Skeletal muscle tissue (tissue), 3 donors: ENCODE measurements at regions not wholly inside any gene's neighbourhood (a gene's known extent, or its start where the extent isn't known, plus 50 kb on each side); places are given as distances from the start of the nearest gene placed in this dataset.

Experiments used
- H3K27ac ChIP-seq: one replicate; pipeline ENCODE4 v1.7.0; 2013; ENCODE audit warnings: mild to moderate bottlenecking, low read depth, low read length, inconsistent platforms
- H3K27me3 ChIP-seq, 3 donors: one replicate each; pipeline ENCODE4 v1.7.0; 2013; ENCODE audit warnings: low read length in 3 of 3; ENCODE audit not compliant: control insufficient read depth in 3 of 3, insufficient read depth in 3 of 3
- H3K36me3 ChIP-seq, 3 donors: one replicate each; pipeline ENCODE4 v1.7.0; 2013; ENCODE audit warnings: low read length in 3 of 3; ENCODE audit not compliant: control insufficient read depth in 3 of 3, insufficient read depth in 3 of 3
- H3K4me1 ChIP-seq, 3 donors: one replicate each; pipeline ENCODE4 v1.7.0; 2013; ENCODE audit warnings: low read length in 3 of 3, mild to moderate bottlenecking in 3 of 3; ENCODE audit not compliant: control insufficient read depth in 3 of 3, insufficient read depth in 3 of 3
- H3K4me3 ChIP-seq, 3 donors: one replicate each; pipeline ENCODE4 v1.7.0; 2013; ENCODE audit warnings: low read length in 3 of 3
- H3K9ac ChIP-seq, 3 donors: one replicate each; pipeline ENCODE4 v1.7.0; 2013; ENCODE audit warnings: low read length in 3 of 3, mild to moderate bottlenecking in 3 of 3, moderate library complexity in 2 of 3, low read depth in 1 of 3
- H3K9me3 ChIP-seq, 3 donors: one replicate each; pipeline ENCODE4 v1.7.0; 2013; ENCODE audit warnings: low read length in 3 of 3; ENCODE audit not compliant: control insufficient read depth in 3 of 3
- donor health status: Osteomylitis.

DNA sequence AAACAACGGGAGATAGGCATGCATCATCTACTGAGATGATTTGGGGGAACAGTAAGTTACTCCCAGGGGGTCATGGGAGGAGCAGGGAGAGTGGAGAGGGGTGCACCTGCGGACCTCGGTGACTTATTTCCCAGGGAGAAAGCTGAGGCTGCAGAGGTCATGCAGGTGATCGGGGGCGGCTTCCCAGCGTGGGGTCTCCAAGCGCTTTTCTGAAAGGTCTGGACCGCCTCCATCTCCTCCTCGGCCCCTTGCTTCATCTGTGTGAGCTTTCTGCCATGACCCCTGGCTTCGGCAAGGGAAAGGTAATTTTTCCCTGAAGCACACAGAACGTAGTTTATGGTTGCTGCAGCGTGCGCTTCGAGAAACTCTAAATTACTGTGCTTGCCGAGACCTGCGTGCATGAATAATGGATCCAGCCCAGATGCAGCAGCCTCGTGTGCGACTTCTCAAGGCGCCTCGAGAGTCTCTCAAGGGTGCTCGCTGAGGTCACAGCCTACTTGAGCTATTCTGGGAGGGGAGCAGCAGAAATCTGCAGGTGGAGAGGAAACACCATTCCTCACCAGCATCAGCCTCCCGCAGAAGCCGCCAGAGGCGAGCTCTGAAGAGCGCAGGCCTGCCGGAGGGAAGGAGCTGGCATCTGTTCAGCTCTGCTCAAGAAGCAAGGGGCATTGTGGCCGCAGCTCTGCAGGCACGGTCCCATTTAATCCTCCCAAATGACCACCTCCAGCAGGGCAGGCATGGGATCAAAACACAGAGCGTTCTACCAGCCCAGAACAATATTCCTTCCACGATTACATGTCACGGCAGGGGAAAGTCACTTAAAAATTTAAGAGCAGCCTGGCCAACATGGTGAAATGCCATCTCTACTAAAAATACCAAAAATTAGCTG lies 308.4 kb upstream of the MYT1L start:
- H3K27ac ChIP-seq, result no peak overlapping the region
- no peak overlapping the region for H3K4me3 ChIP-seq
- no peaks in the 10 kb centered on the region for H3K9me3 ChIP-seq
- peaks cover 7 to 14% (median 13%) of the 10 kb centered on the region in 3 donors for H3K27me3 ChIP-seq
- no peaks in the 10 kb centered on the region for H3K36me3 ChIP-seq
- H3K4me1 ChIP-seq, result peaks cover 0 to 12% (median 11%) of the 10 kb centered on the region in 3 donors
- H3K9ac ChIP-seq, result no peak overlapping the region

DNA sequence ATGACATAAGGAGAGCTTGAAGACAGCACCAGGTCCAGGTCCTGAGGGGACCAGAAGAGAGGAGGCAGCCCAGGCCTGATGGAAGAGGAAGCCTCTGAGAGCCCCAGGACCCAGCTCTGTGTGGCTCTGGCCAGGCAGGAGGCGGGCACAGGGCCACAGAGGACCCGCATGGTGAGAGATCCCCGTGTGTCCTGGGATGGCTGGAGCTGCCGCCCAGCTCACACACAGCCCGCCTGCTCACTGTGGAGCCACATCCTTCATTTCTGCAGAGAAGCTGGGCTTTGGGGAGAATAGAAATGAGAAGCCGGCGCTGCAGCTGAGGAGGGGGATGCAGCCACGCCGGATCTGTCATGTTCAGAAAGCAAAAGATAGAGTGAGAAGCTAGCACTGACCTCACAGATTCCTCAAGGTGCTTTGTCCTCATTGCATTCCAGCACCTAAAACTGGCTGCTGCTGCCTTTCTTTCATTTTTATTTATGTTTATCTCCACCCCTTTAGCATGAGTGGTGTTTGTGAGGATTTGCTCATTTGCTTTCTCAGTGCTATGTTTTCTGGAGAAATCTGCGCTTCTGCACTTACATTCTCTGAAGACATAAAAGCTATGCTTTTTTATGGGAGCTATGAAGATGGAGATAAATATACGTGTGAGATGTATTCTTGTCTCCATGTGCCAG lies 307.6 kb upstream of the MYT1L start:
- Histone ChIP-seq H3K27me3 (peaks cover 0 to 13% (median 12%) of the 10 kb centered on the region in 3 donors), H3K9me3 (no peaks in the 10 kb centered on the region), H3K4me1 (peaks cover 0 to 12% (median 11%) of the 10 kb centered on the region in 3 donors), H3K4me3 (no peak overlapping the region), H3K36me3 (no peaks in the 10 kb centered on the region), H3K9ac (no peak overlapping the region), H3K27ac (no peak overlapping the region)

GRCh38 chr2:2636813-2637212 lies 305.7 kb upstream of the MYT1L start:
- Histone ChIP-seq H3K27me3 (peaks cover 0 to 12% (median 7%) of the 10 kb centered on the region in 3 donors), H3K36me3 (no peaks in the 10 kb centered on the region), H3K9me3 (no peaks in the 10 kb centered on the region), H3K4me1 (peaks cover 0 to 12% (median 11%) of the 10 kb centered on the region in 3 donors), H3K27ac (no peak overlapping the region), H3K4me3 (no peak overlapping the region), H3K9ac (no peak overlapping the region)

- Histone ChIP-seq H3K9ac (no peak overlapping the region), H3K27ac (no peak overlapping the region)
Measured at GRCh38 chr2:2635025-2635528, 304.0 kb upstream of the MYT1L start.

DNA sequence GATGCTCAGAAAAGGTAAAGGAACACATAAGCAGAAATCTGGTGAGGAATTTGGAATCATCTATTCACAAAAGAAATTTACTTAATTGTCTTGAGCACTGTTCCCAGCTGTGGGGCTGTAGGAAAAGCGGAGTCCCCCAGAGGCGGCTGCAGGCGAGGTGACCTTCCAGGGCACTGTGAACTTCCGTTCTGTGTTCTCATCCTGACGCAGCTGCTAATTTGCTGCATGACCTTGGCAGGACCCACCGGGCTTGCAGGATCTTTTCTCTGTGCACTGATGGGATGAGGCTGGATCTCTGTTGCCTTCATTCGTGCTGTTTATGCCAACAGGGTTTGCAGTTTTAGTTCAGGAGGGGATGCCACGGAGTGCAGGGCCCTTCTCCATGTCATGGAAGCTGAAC lies 301.9 kb upstream of the MYT1L start:
- Histone ChIP-seq H3K4me3 (no peak overlapping the region), H3K9ac (no peak overlapping the region), H3K9me3 (no peaks in the 10 kb centered on the region), H3K36me3 (no peaks in the 10 kb centered on the region), H3K4me1 (peaks cover 0 to 12% (median 11%) of the 10 kb centered on the region in 3 donors), H3K27me3 (peaks cover 0 to 3% (median 0%) of the 10 kb centered on the region in 3 donors), H3K27ac (no peak overlapping the region)

More at GRCh38 chr2:2635025-2635528, 304.0 kb upstream of the MYT1L start:
- H3K36me3 ChIP-seq, result no peaks in the 10 kb centered on the region
- no peaks in the 10 kb centered on the region for H3K9me3 ChIP-seq
- no peak overlapping the region for H3K4me3 ChIP-seq
- peaks cover 0 to 12% (median 11%) of the 10 kb centered on the region in 3 donors for H3K4me1 ChIP-seq
- H3K27me3 ChIP-seq, result peaks cover 0 to 8% (median 4%) of the 10 kb centered on the region in 3 donors

DNA sequence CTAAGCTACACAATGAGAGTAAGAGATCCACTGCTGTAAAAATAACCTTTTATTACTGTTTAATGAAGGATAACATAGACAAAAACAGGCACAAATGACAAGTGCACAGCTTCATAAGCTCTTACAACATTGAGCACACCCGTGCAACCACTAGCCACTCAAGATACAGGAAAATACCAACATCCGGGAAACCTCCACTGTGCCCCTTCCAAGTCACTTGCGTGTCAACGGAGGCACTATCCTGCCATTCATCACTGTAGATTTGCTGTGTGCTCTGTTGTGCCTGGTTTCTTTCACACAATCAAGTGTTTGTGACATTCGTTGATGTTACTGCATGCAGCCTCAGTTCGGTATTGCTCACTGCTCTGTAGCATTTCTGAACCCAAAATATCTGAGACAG lies 292.9 kb upstream of the MYT1L start:
- Histone ChIP-seq H3K9me3 (peaks cover 0 to 2% (median 0%) of the 10 kb centered on the region in 3 donors), H3K27me3 (peaks cover 0 to 6% (median 0%) of the 10 kb centered on the region in 3 donors), H3K4me3 (no peak overlapping the region), H3K36me3 (no peaks in the 10 kb centered on the region), H3K4me1 (no peaks in the 10 kb centered on the region), H3K9ac (no peak overlapping the region), H3K27ac (no peak overlapping the region)

DNA sequence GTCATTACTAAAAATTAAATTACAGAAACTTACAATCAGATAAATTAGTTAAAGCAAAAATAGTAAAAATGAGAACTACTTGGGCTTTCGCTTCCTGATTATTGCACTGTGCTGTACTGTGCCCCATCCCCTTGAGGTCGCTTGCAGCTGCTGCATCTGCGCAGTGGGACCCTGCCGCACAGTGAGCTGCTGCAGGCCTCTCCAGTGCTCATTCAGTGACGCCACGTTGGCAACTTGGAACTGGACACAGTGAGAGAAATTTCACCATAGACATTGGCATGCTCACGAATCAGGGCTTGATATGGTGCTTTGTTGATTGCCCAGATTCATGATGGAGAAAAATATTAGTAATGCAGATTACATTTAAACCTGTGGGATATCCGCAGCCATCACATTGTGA lies 290.8 kb upstream of the MYT1L start:
- H3K9ac ChIP-seq, result no peak overlapping the region
- no peaks in the 10 kb centered on the region for H3K36me3 ChIP-seq
- no peak overlapping the region for H3K27ac ChIP-seq
- H3K9me3 ChIP-seq, result peaks cover 0 to 1% (median 0%) of the 10 kb centered on the region in 3 donors
- no peaks in the 10 kb centered on the region for H3K4me1 ChIP-seq
- peaks cover 0 to 6% (median 0%) of the 10 kb centered on the region in 3 donors for H3K27me3 ChIP-seq
- no peak overlapping the region for H3K4me3 ChIP-seq

DNA sequence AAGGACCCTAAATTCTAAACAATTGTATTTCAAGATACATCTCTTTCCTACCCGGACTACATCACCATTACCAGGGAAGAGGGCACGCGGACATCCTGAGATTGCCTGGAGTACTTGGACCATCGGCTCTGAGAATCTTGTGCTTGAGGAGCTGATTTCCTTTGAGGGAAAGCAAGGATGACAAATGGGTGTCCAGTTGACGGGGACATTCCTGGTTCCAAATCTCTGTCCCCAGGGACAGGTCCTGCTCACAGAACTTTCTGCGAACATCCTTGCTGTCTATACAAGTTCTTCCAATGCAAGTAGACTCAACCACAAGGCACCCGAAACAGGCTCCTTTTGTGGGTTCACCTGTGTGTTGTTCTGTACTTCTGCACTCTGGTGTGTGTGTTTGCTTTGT lies 289.5 kb upstream of the MYT1L start:
- Histone ChIP-seq H3K9me3 (no peaks in the 10 kb centered on the region), H3K9ac (no peak overlapping the region), H3K4me3 (no peak overlapping the region), H3K36me3 (no peaks in the 10 kb centered on the region), H3K27me3 (peaks cover 0 to 6% (median 0%) of the 10 kb centered on the region in 3 donors), H3K27ac (no peak overlapping the region), H3K4me1 (no peaks in the 10 kb centered on the region)

DNA sequence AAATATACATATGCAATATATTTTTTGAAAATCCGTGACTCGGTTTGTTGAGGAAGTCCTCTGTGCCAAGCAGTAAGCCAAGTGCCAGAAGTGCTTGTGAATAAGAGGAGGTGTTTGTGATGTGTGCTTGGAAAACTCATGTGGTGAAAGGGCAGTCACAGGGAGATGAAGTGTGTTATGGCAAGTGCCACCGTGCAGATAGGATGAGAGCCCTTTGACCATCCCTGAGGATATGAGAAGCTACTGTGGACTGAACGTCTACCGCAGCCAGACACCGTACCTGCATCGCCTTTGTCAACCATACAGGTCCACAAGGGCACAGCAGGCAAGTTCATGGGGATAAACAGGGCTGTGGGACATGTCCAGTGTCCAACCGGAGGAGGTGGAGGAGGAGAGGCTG lies 288.9 kb upstream of the MYT1L start:
- Histone ChIP-seq H3K4me3 (no peak overlapping the region), H3K9ac (no peak overlapping the region), H3K27ac (no peak overlapping the region), H3K36me3 (no peaks in the 10 kb centered on the region), H3K27me3 (peaks cover 0 to 6% (median 0%) of the 10 kb centered on the region in 3 donors), H3K9me3 (no peaks in the 10 kb centered on the region), H3K4me1 (no peaks in the 10 kb centered on the region)

- Histone ChIP-seq H3K27me3 (no peaks in the 10 kb centered on the region), H3K36me3 (no peaks in the 10 kb centered on the region), H3K4me1 (peaks cover 0 to 6% (median 0%) of the 10 kb centered on the region in 3 donors), H3K9ac (no peak overlapping the region), H3K4me3 (peak overlapping the region in 1 of 3 donors; percentile 76), H3K9me3 (no peaks in the 10 kb centered on the region), H3K27ac (no peak overlapping the region)
Measured at GRCh38 chr2:2614452-2614851, 283.4 kb upstream of the MYT1L start.
